H9 (cell line): ENCODE measurements at regions not wholly inside any gene's neighbourhood (a gene's known extent, or its start where the extent isn't known, plus 50 kb on each side); places are given as distances from the start of the nearest gene placed in this dataset.

Source experiments
- DNase-seq: peaks from one replicate; pipeline ENCODE4 v3.0.0-alpha.2; 2017
- H2AFZ ChIP-seq: one replicate; pipeline ENCODE4 v1.6.1; 2013; ENCODE audit warnings: mild to moderate bottlenecking, low read length, control low read depth, moderate library complexity
- H2AK5ac ChIP-seq: 2 replicates; pipeline ENCODE4 v1.6.1; 2013; ENCODE audit warnings: low read length, control low read depth, mixed read lengths; ENCODE audit not compliant: insufficient read length
- H2BK120ac ChIP-seq: one replicate; pipeline ENCODE4 v1.6.1; 2013; ENCODE audit warnings: low read depth, mild to moderate bottlenecking, low read length, control low read depth, inconsistent platforms; ENCODE audit not compliant: poor library complexity, severe bottlenecking
- H2BK12ac ChIP-seq: 2 replicates; pipeline ENCODE4 v1.6.1; 2013; ENCODE audit warnings: low read length, control low read depth, mixed read lengths, low read depth; ENCODE audit not compliant: insufficient read length
- H2BK15ac ChIP-seq: 2 replicates; pipeline ENCODE4 v1.6.1; 2013; ENCODE audit warnings: low read depth, low read length, control low read depth
- H2BK20ac ChIP-seq: one replicate; pipeline ENCODE4 v1.6.1; 2013; ENCODE audit warnings: low read depth, mild to moderate bottlenecking, low read length, control low read depth, inconsistent platforms; ENCODE audit not compliant: poor library complexity, severe bottlenecking
- H2BK5ac ChIP-seq: 2 replicates; pipeline ENCODE4 v1.6.1; 2013; ENCODE audit warnings: low read length, control low read depth, mixed read lengths; ENCODE audit not compliant: insufficient read length
- H3K14ac ChIP-seq: 2 replicates; pipeline ENCODE4 v1.6.1; 2013; ENCODE audit warnings: low read length, control low read depth; ENCODE audit not compliant: insufficient read depth
- H3K18ac ChIP-seq: 2 replicates; pipeline ENCODE4 v1.6.1; 2013; ENCODE audit warnings: low read depth, mild to moderate bottlenecking, mixed read lengths, low read length, control low read depth; ENCODE audit not compliant: insufficient read length
- H3K23ac ChIP-seq: 2 replicates; pipeline ENCODE4 v1.6.1; 2013; ENCODE audit warnings: low read length, control low read depth, mixed read lengths, low read depth; ENCODE audit not compliant: insufficient read length
- H3K23me2 ChIP-seq: 2 replicates; pipeline ENCODE4 v1.6.1; 2013; ENCODE audit warnings: low read depth, mild to moderate bottlenecking, mixed read lengths, low read length, control low read depth; ENCODE audit not compliant: insufficient read length, poor library complexity, severe bottlenecking
- H3K27ac ChIP-seq: 2 replicates; pipeline ENCODE4 v1.5.1; 2013; ENCODE audit warnings: low read length, control low read depth, mixed read lengths, low read depth; ENCODE audit not compliant: insufficient read length
- H3K27me3 ChIP-seq: 2 replicates; pipeline ENCODE4 v1.6.1; 2013; ENCODE audit warnings: low read length, control low read depth, inconsistent platforms; ENCODE audit not compliant: insufficient read depth
- H3K4ac ChIP-seq: 2 replicates; pipeline ENCODE4 v1.6.1; 2013; ENCODE audit warnings: low read depth, mild to moderate bottlenecking, control low read depth, inconsistent platforms, low read length, moderate library complexity
- H3K4me1 ChIP-seq: 2 replicates; pipeline ENCODE4 v1.6.1; 2013; ENCODE audit warnings: low read length, control low read depth, inconsistent platforms; ENCODE audit not compliant: insufficient read depth
- H3K4me2 ChIP-seq: 2 replicates; pipeline ENCODE4 v1.6.1; 2013; ENCODE audit warnings: low read length, control low read depth, mixed read lengths; ENCODE audit not compliant: insufficient read length, insufficient read depth
- H3K56ac ChIP-seq: 2 replicates; pipeline ENCODE4 v1.6.1; 2013; ENCODE audit warnings: low read depth, mild to moderate bottlenecking, mixed read lengths, low read length, control low read depth; ENCODE audit not compliant: insufficient read length
- H3K79me1 ChIP-seq: 2 replicates; pipeline ENCODE4 v1.6.1; 2013; ENCODE audit warnings: low read depth, mild to moderate bottlenecking, moderate library complexity, low read length, control low read depth, inconsistent platforms; ENCODE audit not compliant: insufficient read depth, poor library complexity, severe bottlenecking
- H3K79me2 ChIP-seq: 2 replicates; pipeline ENCODE4 v1.6.1; 2013; ENCODE audit warnings: low read length, control low read depth, inconsistent platforms; ENCODE audit not compliant: insufficient read depth
- H3K9ac ChIP-seq: 2 replicates; pipeline ENCODE4 v1.6.1; 2013; ENCODE audit warnings: low read length, control low read depth, mixed read lengths; ENCODE audit not compliant: insufficient read length; ENCODE audit errors: extremely low read depth
- H3K9me3 ChIP-seq: one replicate; pipeline ENCODE4 v1.6.1; 2013; ENCODE audit warnings: low read depth, low read length, inconsistent platforms; ENCODE audit not compliant: control insufficient read depth
- H3T11ph ChIP-seq: one replicate; pipeline ENCODE4 v1.6.1; 2013; ENCODE audit warnings: mild to moderate bottlenecking, low read length, control low read depth, inconsistent platforms
- H4K20me1 ChIP-seq: one replicate; pipeline ENCODE4 v1.6.1; 2013; ENCODE audit not compliant: control insufficient read depth, insufficient read length, insufficient read depth
- H4K5ac ChIP-seq: 2 replicates; pipeline ENCODE4 v1.6.1; 2013; ENCODE audit warnings: low read depth, mild to moderate bottlenecking, mixed read lengths, low read length, control low read depth; ENCODE audit not compliant: insufficient read length
- H4K8ac ChIP-seq: replicated peaks from 2 replicates; pipeline ENCODE4 v1.6.1; 2013; ENCODE audit warnings: low read length, control low read depth, mixed read lengths, low read depth; ENCODE audit not compliant: insufficient read length
- H4K91ac ChIP-seq: 2 replicates; pipeline ENCODE4 v1.6.1; 2013; ENCODE audit warnings: low read depth, mild to moderate bottlenecking, moderate library complexity, mixed read lengths, low read length, control low read depth; ENCODE audit not compliant: insufficient read length
- H3K27ac Mint-ChIP-seq, 3 experiments: 2 replicates in 2 of 3; 3 replicates in 1 of 3; pipeline ENCODE4 v1.8.0; 2020 to 2021; ENCODE audit warnings: mixed read lengths in 3 of 3, mild to moderate bottlenecking in 1 of 3, moderate library complexity in 1 of 3
- H3K27me3 Mint-ChIP-seq: 2 replicates; pipeline ENCODE4 v1.8.0; 2021; ENCODE audit warnings: low read depth, mild to moderate bottlenecking, moderate library complexity, mixed read lengths
- H3K36me3 Mint-ChIP-seq, 3 experiments: 2 replicates in 2 of 3; 3 replicates in 1 of 3; pipeline ENCODE4 v1.8.0; 2020 to 2021; ENCODE audit warnings: low read depth in 3 of 3, mixed read lengths in 3 of 3; ENCODE audit not compliant: insufficient read depth in 1 of 3
- H3K4me1 Mint-ChIP-seq, 2 experiments: 2 replicates each; pipeline ENCODE4 v1.8.0; 2020; ENCODE audit warnings: mixed read lengths in 2 of 2
- H3K4me3 Mint-ChIP-seq, 2 experiments: 2 replicates in 1 of 2; 3 replicates in 1 of 2; pipeline ENCODE4 v1.8.0; 2020 to 2021; ENCODE audit warnings: mild to moderate bottlenecking in 2 of 2, mixed read lengths in 2 of 2, moderate library complexity in 1 of 2
- H3K9me3 Mint-ChIP-seq, 2 experiments: 2 replicates in 1 of 2; 3 replicates in 1 of 2; pipeline ENCODE4 v1.8.0; 2020; ENCODE audit warnings: mild to moderate bottlenecking in 2 of 2, mixed read lengths in 2 of 2, moderate library complexity in 1 of 2
- CTCF ChIP-seq: fragments of 200-600 bp; sonication (generic); conservative IDR thresholded peaks from 3 replicates; pipeline ENCODE4 v1.8.0; 2021; ENCODE audit warnings: antibody characterized with exemption, mild to moderate bottlenecking
- WGBS: extraction: QIAGEN DNeasy Blood & Tissue Kit; methylation state at CpG from one replicate; pipeline ENCODE4 v1.1.7; 2013; ENCODE audit warnings: missing lambda C conversion rate, low lambda C conversion rate, mixed read lengths; ENCODE audit not compliant: insufficient read length; ENCODE audit errors: extremely low coverage; 5-methylcytosine and 5-hydroxymethylcytosine counted together

GRCh38 chr13:80939581-80939980 is 598.7 kb upstream of the SPRY2 start:
- Histone ChIP-seq H3K79me1 (no peaks in the 10 kb centered on the region), H3K14ac (no peak overlapping the region), H2BK120ac (no peak overlapping the region), H2AK5ac (no peak overlapping the region), H3K27ac (no peak overlapping the region), H4K91ac (no peak overlapping the region), H2BK20ac (no peak overlapping the region), H3K4me2 (no peak overlapping the region), H3K9me3 (no peaks in the 10 kb centered on the region), H3K4me1 (no peaks in the 10 kb centered on the region), H3K9ac (no peak overlapping the region), H3K18ac (no peak overlapping the region), H4K5ac (no peak overlapping the region), H4K8ac (no peak overlapping the region), H3K23me2 (no peaks in the 10 kb centered on the region), H3K79me2 (no peaks in the 10 kb centered on the region), H2BK12ac (no peak overlapping the region), H3K4ac (no peak overlapping the region), H2AFZ (no peak overlapping the region), H3T11ph (no peak overlapping the region), H2BK5ac (no peak overlapping the region), H3K27me3 (no peaks in the 10 kb centered on the region), H4K20me1 (no peaks in the 10 kb centered on the region), H3K56ac (no peak overlapping the region), H2BK15ac (no peak overlapping the region), H3K23ac (no peak overlapping the region)
- Mint-ChIP-seq H3K4me3 (no peak overlapping the region), H3K27ac (no peak overlapping the region), H3K27me3 (no peaks in the 10 kb centered on the region), H3K9me3 (no peaks in the 10 kb centered on the region), H3K4me1 (0 out of 4 replicates have a peak, but pooled peaks cover 0 to under 1% of the 10 kb centered on the region in 2 experiments), H3K36me3 (no peaks in the 10 kb centered on the region)
- no CpG with 5 or more reads among the region's 2 CpGs for WGBS
- DNase-seq: peak; percentile 32
- TF ChIP-seq CTCF: peak; percentile 25; the same call in 2 of the 3 replicates
